GM18498 (cell line): ENCODE measurements at regions not wholly inside any gene's neighbourhood (a gene's known extent, or its start where the extent isn't known, plus 50 kb on each side); places are given as distances from the start of the nearest gene placed in this dataset.
A peak's percentile ranks its signal among the peaks of the same experiment; 100 is the strongest.

ENCODE experiments used
- ATAC-seq: cut with Tn5 transposase; IDR thresholded peaks from one replicate; pipeline ENCODE4 v1.9.1; 2021; ENCODE audit warnings: mild to moderate bottlenecking, moderate library complexity; ENCODE audit not compliant: unreplicated experiment

GRCh38 chr12:84605983-84606382 is 306.6 kb downstream of the SLC6A15 start:
- no peak for ATAC-seq

- ATAC-seq = no peak
Measured at GRCh38 chr12:84604551-84604950, 308.0 kb downstream of the SLC6A15 start.

- ATAC-seq = no peak
Measured at GRCh38 chr12:84603484-84604248, 308.9 kb downstream of the SLC6A15 start.

GRCh38 chr12:84601483-84601882 is 311.1 kb downstream of the SLC6A15 start:
- ATAC-seq = no peak

GRCh38 chr12:84599539-84599938 is 313.1 kb downstream of the SLC6A15 start:
- ATAC-seq = no peak

GRCh38 chr12:84596266-84596665 is 316.3 kb downstream of the SLC6A15 start:
- ATAC-seq = no peak

GRCh38 chr12:84594157-84594556 is 318.4 kb downstream of the SLC6A15 start:
- no peak for ATAC-seq

- ATAC-seq = no peak
Measured at GRCh38 chr12:84585776-84586395, 326.7 kb downstream of the SLC6A15 start.

- ATAC-seq = no peak
Measured at GRCh38 chr12:84572196-84572595, 340.4 kb downstream of the SLC6A15 start.

- no peak for ATAC-seq
Measured at GRCh38 chr12:84562331-84562730, 350.3 kb downstream of the SLC6A15 start.

GRCh38 chr12:84561351-84561750 is 351.2 kb downstream of the SLC6A15 start:
- ATAC-seq = no peak

- ATAC-seq = no peak
Measured at GRCh38 chr12:84554199-84554723, 358.3 kb downstream of the SLC6A15 start.

- ATAC-seq = no peak
Measured at GRCh38 chr12:84553331-84554117, 359.1 kb downstream of the SLC6A15 start.

- ATAC-seq = no peak
Measured at GRCh38 chr12:84551373-84551772, 361.2 kb downstream of the SLC6A15 start.

GRCh38 chr12:84550518-84550917 is 362.1 kb downstream of the SLC6A15 start:
- ATAC-seq = no peak

GRCh38 chr12:84542289-84542688 is 370.3 kb downstream of the SLC6A15 start:
- no peak for ATAC-seq

GRCh38 chr12:84537666-84538065 is 374.9 kb downstream of the SLC6A15 start:
- no peak for ATAC-seq

GRCh38 chr12:84512751-84513150 is 399.8 kb downstream of the SLC6A15 start:
- ATAC-seq = no peak

GRCh38 chr12:84508851-84509260 is 403.7 kb downstream of the SLC6A15 start:
- no peak for ATAC-seq

- peak; percentile 58 for ATAC-seq
Measured at GRCh38 chr12:84507956-84508850, 404.4 kb downstream of the SLC6A15 start.
